SK-N-SH (cell line): ENCODE measurements at regions not wholly inside any gene's neighbourhood (a gene's known extent, or its start where the extent isn't known, plus 50 kb on each side); places are given as distances from the start of the nearest gene placed in this dataset.

Source experiments
- CTCF ChIA-PET: fragments of 300-600, 350-600 bp; formaldehyde crosslinking; extraction: SDS; loops from one replicate; lab custom pipeline; 2021; lab: Yijun Ruan, JAX
- POLR2A ChIA-PET: fragments of 350-600 bp; sonication (Branson Sonifier 250); formaldehyde crosslinking; extraction: SDS; loops from one replicate; lab custom pipeline; 2020; ENCODE audit warnings: antibody characterized with exemption, inconsistent platforms; lab: Yijun Ruan, JAX
- DNase-seq: peaks from one replicate; pipeline ENCODE4 v3.0.0; 2012
- H2AFZ ChIP-seq: fragments of 200-600 bp; sonication (generic); 2 replicates; pipeline ENCODE4 v1.8.1; 2016; ENCODE audit warnings: antibody characterized with exemption, mild to moderate bottlenecking, low read depth
- H3F3A ChIP-seq: fragments of 200-600 bp; sonication (generic); replicated peaks from 2 replicates; pipeline ENCODE3; 2016; ENCODE audit warnings: antibody characterized with exemption, mild to moderate bottlenecking; ENCODE audit not compliant: insufficient read depth
- H3K27ac ChIP-seq, 2 experiments: fragments of 200-500 bp in 1 of 2; fragments of 200-600 bp in 1 of 2; sonication (Bioruptor generic) in 1 of 2; sonication (generic), shearing (Covaris generic) in 1 of 2; 2 replicates each; pipeline versions ENCODE4 v1.5.1 to v1.6.1; 2014 to 2016; ENCODE audit warnings: low read depth in 2 of 2, inconsistent platforms in 1 of 2, low read length in 1 of 2, mild to moderate bottlenecking in 1 of 2, mixed read lengths in 1 of 2
- H3K27me3 ChIP-seq: fragments of 200-600 bp; sonication (generic), shearing (Covaris generic); 2 replicates; pipeline ENCODE4 v1.6.1; 2016; ENCODE audit warnings: mixed run types; ENCODE audit not compliant: insufficient read depth
- H3K36me3 ChIP-seq, 2 experiments: fragments of 200-500 bp in 1 of 2; fragments of 200-600 bp in 1 of 2; sonication (Bioruptor generic) in 1 of 2; sonication (generic) in 1 of 2; replicated peaks in 1 of 2; 2 replicates each; pipeline versions ENCODE3 to v1.5.1; 2014 to 2016; ENCODE audit warnings: low read length in 1 of 2, mild to moderate bottlenecking in 1 of 2; ENCODE audit not compliant: insufficient read depth in 2 of 2, control insufficient read depth in 1 of 2
- H3K4me1 ChIP-seq, 2 experiments: fragments of 200-500 bp in 1 of 2; fragments of 200-600 bp in 1 of 2; sonication (Bioruptor generic) in 1 of 2; sonication (generic), shearing (Covaris generic) in 1 of 2; 2 replicates each; pipeline versions ENCODE4 v1.5.1 to v1.6.1; 2014 to 2016; ENCODE audit warnings: low read depth in 1 of 2, low read length in 1 of 2, mixed run types in 1 of 2; ENCODE audit not compliant: insufficient read depth in 2 of 2, control insufficient read depth in 1 of 2
- H3K4me2 ChIP-seq: fragments of 200-600 bp; sonication (generic), shearing (Covaris generic); 2 replicates; pipeline ENCODE4 v1.6.1; 2017; ENCODE audit warnings: mixed run types
- H3K4me3 ChIP-seq, 2 experiments: fragments of 200-500 bp in 1 of 2; fragments of 200-600 bp in 1 of 2; sonication (Bioruptor generic) in 1 of 2; sonication (generic), shearing (Covaris generic) in 1 of 2; 2 replicates each; pipeline versions ENCODE4 v1.5.1 to v1.8.1; 2014 to 2016; ENCODE audit warnings: low read depth in 2 of 2, inconsistent platforms in 1 of 2, low read length in 1 of 2, mild to moderate bottlenecking in 1 of 2, mixed read lengths in 1 of 2, moderate library complexity in 1 of 2
- H3K79me2 ChIP-seq: fragments of 200-600 bp; sonication (generic); 2 replicates; pipeline ENCODE4 v1.8.1; 2017; ENCODE audit warnings: mild to moderate bottlenecking; ENCODE audit not compliant: insufficient read depth
- H3K9ac ChIP-seq: fragments of 200-600 bp; sonication (generic); 2 replicates; pipeline ENCODE4 v1.6.1; 2017; ENCODE audit warnings: mixed run types
- H3K9me2 ChIP-seq: fragments of 200-600 bp; sonication (generic); 2 replicates; pipeline ENCODE4 v1.6.1; 2017; ENCODE audit warnings: mixed run types
- H3K9me3 ChIP-seq: fragments of 200-600 bp; sonication (generic); 2 replicates; pipeline ENCODE4 v1.6.1; 2017; ENCODE audit warnings: mixed run types, mild to moderate bottlenecking, moderate library complexity
- H4K20me1 ChIP-seq: fragments of 200-600 bp; sonication (generic); 2 replicates; pipeline ENCODE4 v1.6.1; 2017; ENCODE audit warnings: mild to moderate bottlenecking, mixed run types; ENCODE audit not compliant: insufficient read depth
- CTCF ChIP-seq: fragments of 200-600 bp; sonication (generic); IDR thresholded peaks from 2 replicates; pipeline ENCODE4 v1.6.1; 2017; ENCODE audit warnings: antibody characterized with exemption, mild to moderate bottlenecking, moderate library complexity
- FOSL2 ChIP-seq: IDR thresholded peaks from 2 replicates; pipeline ENCODE4 v1.4.0; 2012; ENCODE audit warnings: low read depth, mild to moderate bottlenecking, moderate library complexity, borderline replicate concordance
- GABPA ChIP-seq: IDR thresholded peaks from 2 replicates; pipeline ENCODE4 v1.4.0; 2012; ENCODE audit warnings: low read depth, mild to moderate bottlenecking
- IRF3 ChIP-seq: fragments of 150-350 bp; IDR thresholded peaks from 2 replicates; pipeline ENCODE4 v1.6.1; 2016; ENCODE audit warnings: mild to moderate bottlenecking, low read depth, low read length
- NRF1 ChIP-seq: IDR thresholded peaks from 2 replicates; pipeline ENCODE4 v1.6.1; 2012; ENCODE audit warnings: low read depth, mild to moderate bottlenecking, low read length
- PBX3 ChIP-seq: IDR thresholded peaks from 2 replicates; pipeline ENCODE4; 2012
- RCOR1 ChIP-seq: fragments of 150-350 bp; IDR thresholded peaks from 2 replicates; pipeline ENCODE4 v1.6.1; 2017; ENCODE audit warnings: antibody characterized with exemption, low read length
- REST ChIP-seq: IDR thresholded peaks from 2 replicates; pipeline ENCODE4 v1.6.1; 2012; ENCODE audit warnings: mild to moderate bottlenecking, low read depth, low read length, moderate library complexity
- RXRA ChIP-seq: IDR thresholded peaks from 2 replicates; pipeline ENCODE4 v1.4.0; 2012; ENCODE audit warnings: low read depth, mild to moderate bottlenecking, borderline replicate concordance
- USF1 ChIP-seq: IDR thresholded peaks from 2 replicates; pipeline ENCODE4 v1.4.0; 2012; ENCODE audit warnings: low read depth, borderline replicate concordance
- USF2 ChIP-seq: fragments of 150-350 bp; IDR thresholded peaks from 2 replicates; pipeline ENCODE4 v1.6.1; 2017; ENCODE audit warnings: antibody characterized with exemption, low read length, low read depth, borderline replicate concordance
- YY1 ChIP-seq: IDR thresholded peaks from 2 replicates; pipeline ENCODE4 v1.4.0; 2012; ENCODE audit warnings: low read depth, mild to moderate bottlenecking
- whole genome bisulfite sequencing: methylation state at CpG from one replicate; pipeline ENCODE4 v1.1.6; 2017; ENCODE audit warnings: low lambda C conversion rate; 5-methylcytosine and 5-hydroxymethylcytosine counted together

GRCh38 chr22:23395530-23396361 is 184.3 kb downstream of the IGLL1 start:
- 74% methylated on average over 10 of the region's 14 CpGs for WGBS
- CTCF ChIA-PET, result interaction anchor here (1.0 to 2.7 kb wide), 4 partner anchors 10 to 196 kb away, joined by 5 to 14 read pairs (median 7); no protein-coding TSS in a partner anchor
- Histone ChIP-seq H4K20me1 (no peaks in the 10 kb centered on the region), H2AFZ (no peak overlapping the region), H3K27ac (no peak overlapping the region), H3K9ac (no peak overlapping the region), H3K4me1 (peaks cover 0 to 22% of the 10 kb centered on the region in 2 experiments; a peak in 1 of 4 replicates), H3K4me3 (no peak overlapping the region), H3K79me2 (no peaks in the 10 kb centered on the region), H3K9me2 (no peaks in the 10 kb centered on the region), H3K4me2 (no peak overlapping the region), H3K27me3 (no peaks in the 10 kb centered on the region), H3K36me3 (no peaks in the 10 kb centered on the region), H3K9me3 (no peaks in the 10 kb centered on the region), H3F3A (no peaks in the 10 kb centered on the region)
- POLR2A ChIA-PET, result no interaction called here
- no peak for TF ChIP-seq USF1
- no peak for TF ChIP-seq PBX3
- TF ChIP-seq RCOR1, result no peak
- no peak for TF ChIP-seq RXRA
- no peak for TF ChIP-seq GABPA
- no peak for TF ChIP-seq USF2
- TF ChIP-seq REST, result no peak
- no peak for TF ChIP-seq YY1
- no peak for TF ChIP-seq NRF1
- no peak for TF ChIP-seq IRF3
- no peak for TF ChIP-seq FOSL2
- TF ChIP-seq CTCF, result no peak
- DNase-seq, result no peak
